Left renal pelvis (tissue), 4 donors: ENCODE measurements at regions not wholly inside any gene's neighbourhood (a gene's known extent, or its start where the extent isn't known, plus 50 kb on each side); places are given as distances from the start of the nearest gene placed in this dataset.

Source experiments
- DNase-seq, 4 donors: peaks; one replicate each; pipeline ENCODE4 v3.0.0-alpha.2; 2013; ENCODE audit warnings: low read depth in 4 of 4, low spot score in 3 of 4

DNA sequence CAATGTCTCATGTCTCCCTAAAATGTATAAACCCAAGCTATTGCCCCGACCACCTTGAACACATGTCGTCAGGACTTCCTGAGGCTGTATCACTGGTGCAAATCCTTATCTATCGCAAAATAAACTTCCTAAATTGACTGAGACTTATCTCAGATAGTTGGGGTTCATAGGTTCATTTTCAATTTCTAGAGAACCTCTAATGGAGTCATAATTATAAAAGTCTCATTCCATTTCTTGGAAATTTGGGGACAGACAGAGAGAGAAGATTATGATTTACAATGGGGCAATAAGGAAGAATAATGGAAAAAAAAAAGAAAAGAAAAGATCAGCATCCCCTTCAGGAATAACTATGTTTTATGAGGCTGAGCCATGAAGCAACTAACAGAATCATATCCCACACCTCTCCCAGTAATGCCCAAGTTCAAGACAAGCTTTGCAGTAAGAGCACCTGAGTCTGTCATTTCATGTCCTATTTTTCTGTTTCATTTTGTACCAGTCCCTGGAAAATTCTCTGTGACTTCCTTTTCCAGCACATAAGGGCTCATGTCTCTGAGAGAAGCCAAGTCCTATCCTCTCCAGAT is 70.0 kb upstream of the ETS2 start:
- DNase-seq = no peak

DNA sequence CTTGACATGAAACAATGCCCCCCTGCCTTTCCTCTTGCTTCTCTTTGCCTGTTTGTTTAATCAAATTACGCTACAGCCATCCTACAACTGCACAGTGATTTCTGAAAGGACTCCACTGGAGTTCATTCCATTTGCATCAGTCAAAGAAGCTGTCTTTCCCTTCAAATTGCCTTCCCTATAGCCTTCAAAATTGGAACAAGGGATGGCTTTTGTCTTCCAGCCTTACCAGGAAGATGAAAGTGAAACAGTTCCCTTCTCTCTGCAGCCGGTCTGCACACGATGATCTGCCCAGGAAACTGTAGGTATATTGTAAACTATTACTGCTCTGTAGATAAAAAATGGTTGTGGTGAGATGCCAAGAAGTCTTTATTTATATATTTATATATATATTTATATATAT is 65.6 kb upstream of the ETS2 start:
- no peak for DNase-seq

- DNase-seq = no peak
These were observed 64.4 kb upstream of the ETS2 start for GRCh38 chr21:38741092-38741949.

DNA sequence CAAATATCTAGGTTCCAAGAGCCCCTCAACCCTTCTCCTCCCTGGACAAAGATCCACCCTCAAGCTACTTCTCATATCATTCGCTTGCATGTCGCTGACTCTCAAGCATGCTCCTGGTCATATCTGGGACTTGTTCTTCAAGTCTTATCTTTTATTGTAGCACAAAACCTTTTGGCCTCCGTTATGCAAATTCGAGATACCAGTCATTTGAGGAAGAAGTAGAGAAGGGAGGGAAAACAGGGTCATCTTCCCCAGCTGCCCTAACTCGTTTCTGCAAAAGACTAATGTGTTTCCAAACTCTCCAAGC is 63.8 kb upstream of the ETS2 start:
- no peak for DNase-seq

- DNase-seq = no peak
These were observed 63.0 kb upstream of the ETS2 start for GRCh38 chr21:38742580-38743260.

DNA sequence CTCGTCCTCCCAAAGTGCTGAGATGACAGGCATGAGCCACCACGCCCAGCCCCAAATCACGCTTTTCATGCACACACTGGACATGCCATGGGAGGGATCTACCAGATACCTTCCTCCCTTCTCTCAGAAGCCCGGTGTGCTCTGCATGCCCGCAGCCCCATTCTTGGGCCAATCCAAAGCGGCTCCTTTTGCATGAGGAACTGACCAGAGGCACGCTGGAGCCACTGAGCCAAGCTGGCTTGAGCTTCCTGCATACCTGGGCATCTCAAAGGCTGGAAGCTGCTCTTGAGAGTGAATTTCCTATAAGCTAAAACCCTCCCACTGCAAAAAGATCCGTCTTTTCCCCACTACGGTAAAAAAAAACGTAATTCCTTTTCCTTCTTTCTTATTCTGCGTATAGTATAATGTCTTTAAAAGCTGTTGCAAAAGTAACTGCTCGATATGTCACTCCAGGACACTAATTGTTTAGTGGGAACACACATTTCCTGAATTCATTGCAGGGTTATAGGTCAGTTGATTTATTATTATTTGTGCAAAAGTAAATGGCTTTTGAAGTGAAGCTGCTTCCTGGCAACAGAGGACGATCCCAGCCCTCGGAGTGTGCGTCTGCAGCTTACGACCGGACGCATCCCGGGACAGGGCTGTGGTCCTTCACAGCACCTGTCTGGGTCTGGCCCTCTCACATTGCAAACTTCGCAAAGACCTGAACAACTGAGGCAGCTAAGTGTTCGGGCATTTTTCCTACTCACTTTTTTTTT is 61.8 kb upstream of the ETS2 start:
- DNase-seq = peak in 1 of 4 donors; percentile 15

- no peak for DNase-seq
These were observed 60.9 kb upstream of the ETS2 start for GRCh38 chr21:38744861-38745260.

DNA sequence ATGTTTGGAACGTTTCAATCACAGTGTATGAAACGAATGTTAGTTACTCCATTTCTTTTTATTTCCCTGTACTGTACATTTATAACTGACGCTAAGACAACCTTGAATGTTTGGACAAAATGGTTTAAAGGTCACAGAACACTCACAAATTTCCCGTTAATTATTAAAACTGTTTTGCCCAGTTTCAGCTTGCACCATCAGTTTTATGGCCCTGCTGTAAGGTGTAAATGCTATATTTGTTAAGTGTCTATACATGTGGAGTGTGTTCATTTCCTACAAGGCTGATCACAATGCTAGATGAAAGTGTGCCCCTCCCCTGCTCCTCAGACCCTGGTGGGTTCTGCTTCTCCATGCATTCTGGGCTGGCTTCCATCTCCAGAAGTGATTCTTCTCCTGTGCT is 57.9 kb upstream of the ETS2 start:
- no peak for DNase-seq

GRCh38 chr21:38751379-38752050 is 54.2 kb upstream of the ETS2 start:
- no peak for DNase-seq

DNA sequence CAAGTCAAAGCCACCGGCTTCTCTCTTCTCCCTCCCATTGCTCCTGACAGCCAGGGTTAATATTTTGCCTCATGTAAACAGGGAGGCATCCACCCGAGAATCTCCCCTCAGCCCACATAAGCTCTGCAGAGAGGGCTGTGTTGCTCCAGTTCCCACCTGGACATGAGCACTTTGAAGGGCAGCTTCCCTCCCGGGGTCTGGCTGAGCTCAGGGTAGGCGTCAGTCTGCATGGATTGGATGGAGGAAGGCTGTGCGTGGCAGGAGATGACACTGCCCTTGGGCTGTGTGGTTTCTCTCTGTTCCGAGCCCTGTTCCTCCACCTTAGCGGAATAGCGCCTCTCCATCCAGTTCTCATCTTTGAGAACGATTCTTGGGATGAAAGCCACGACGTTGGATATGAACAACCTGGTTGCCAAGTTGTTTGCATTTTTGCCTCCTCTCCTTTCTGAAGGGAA is 53.7 kb upstream of the ETS2 start:
- no peak for DNase-seq

DNA sequence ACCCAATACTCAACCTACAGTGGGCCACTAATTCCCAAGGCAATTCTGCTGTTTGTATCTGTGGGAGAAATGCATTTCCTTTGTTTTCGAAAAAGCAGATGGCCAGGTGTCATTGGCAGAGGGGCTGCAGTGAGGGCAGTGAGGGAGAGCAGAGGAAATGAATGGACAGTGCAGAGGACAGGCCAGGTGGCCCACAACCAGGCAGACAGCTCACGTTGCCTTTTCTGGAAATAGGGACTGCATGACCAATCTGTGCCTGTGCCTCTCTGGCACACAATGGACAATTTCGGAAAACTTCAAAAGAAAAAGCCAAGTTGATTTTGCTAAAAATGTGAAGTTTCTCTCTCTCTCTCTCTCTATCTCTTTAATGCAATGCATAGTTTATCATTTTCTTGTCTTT is 52.6 kb upstream of the ETS2 start:
- no peak for DNase-seq

- DNase-seq = no peak
These were observed 52.2 kb upstream of the ETS2 start for GRCh38 chr21:38753557-38753971.
